ENCODE measurements at regions not wholly inside any gene's neighbourhood (a gene's known extent, or its start where the extent isn't known, plus 50 kb on each side); places are given as distances from the start of the nearest gene placed in this dataset.
"Not testable (repeated sequence)": the region's sequence is repeated elsewhere in the genome, so short reads cannot be mapped to it uniquely, and the experiment has no call there.

GRCh38 chr7:65177041-65177440, 170.6 kb upstream of the ERV3-1 start:
- H3K27ac ChIP-seq (ENCODE audit: low read depth in 1 of 2, low read length in 2 of 2); H4K20me1 ChIP-seq (ENCODE audit: insufficient read depth, low read length); H3K36me3 Mint-ChIP-seq; H3K36me3 ChIP-seq (replicated peaks in 1 of 2; ENCODE audit: control insufficient read depth in 1 of 2, insufficient read depth in 2 of 2, low read length in 2 of 2); H3K27me3 Mint-ChIP-seq (ENCODE audit: low read depth in 3 of 3); H3K79me2 ChIP-seq (ENCODE audit: insufficient read depth, low read length); H2AFZ ChIP-seq (ENCODE audit: insufficient read depth, low read depth, low read length, poor library complexity, severe bottlenecking); intact Hi-C loops (cut with micrococcal nuclease); H3K9me3 Mint-ChIP-seq; DNase-seq; H3K4me2 ChIP-seq (replicated peaks; ENCODE audit: extremely low read depth, low read length, poor library complexity, severe bottlenecking); H3K27me3 ChIP-seq (ENCODE audit: control insufficient read depth in 2 of 2, insufficient read depth in 2 of 2, low read length in 2 of 2); H3K4me1 ChIP-seq (ENCODE audit: control insufficient read depth in 1 of 2, insufficient read depth in 2 of 2, low read length in 2 of 2); H3K4me3 Mint-ChIP-seq; H3K4me3 ChIP-seq (replicated peaks in 1 of 3; ENCODE audit: low read depth in 2 of 3, low read length in 3 of 3); H3K4me1 Mint-ChIP-seq; H3K9me3 ChIP-seq (replicated peaks in 1 of 2; ENCODE audit: control insufficient read depth in 1 of 2, insufficient read depth in 1 of 2, low read length in 2 of 2); H3K27ac Mint-ChIP-seq; H3K9ac ChIP-seq (ENCODE audit: insufficient read depth, low read length, poor library complexity, severe bottlenecking): not testable (repeated sequence)
- WGBS (ENCODE audit: insufficient coverage): no CpG with 5 or more reads among the region's 5 CpGs

GRCh38 chr7:65150105-65150504, 143.6 kb upstream of the ERV3-1 start:
- DNase-seq; H3K4me2 ChIP-seq (replicated peaks; ENCODE audit: extremely low read depth, low read length, poor library complexity, severe bottlenecking); H3K36me3 ChIP-seq (replicated peaks in 1 of 2; ENCODE audit: control insufficient read depth in 1 of 2, insufficient read depth in 2 of 2, low read length in 2 of 2); H3K27ac ChIP-seq (ENCODE audit: low read depth in 1 of 2, low read length in 2 of 2); H3K4me1 Mint-ChIP-seq; H3K9me3 ChIP-seq (replicated peaks in 1 of 2; ENCODE audit: control insufficient read depth in 1 of 2, insufficient read depth in 1 of 2, low read length in 2 of 2); intact Hi-C loops (cut with micrococcal nuclease); H3K27me3 ChIP-seq (ENCODE audit: control insufficient read depth in 2 of 2, insufficient read depth in 2 of 2, low read length in 2 of 2); H3K79me2 ChIP-seq (ENCODE audit: insufficient read depth, low read length); H2AFZ ChIP-seq (ENCODE audit: insufficient read depth, low read depth, low read length, poor library complexity, severe bottlenecking); H3K27ac Mint-ChIP-seq; H3K4me3 Mint-ChIP-seq; H4K20me1 ChIP-seq (ENCODE audit: insufficient read depth, low read length); H3K9me3 Mint-ChIP-seq; H3K27me3 Mint-ChIP-seq (ENCODE audit: low read depth in 3 of 3); H3K4me3 ChIP-seq (replicated peaks in 1 of 3; ENCODE audit: low read depth in 2 of 3, low read length in 3 of 3); H3K9ac ChIP-seq (ENCODE audit: insufficient read depth, low read length, poor library complexity, severe bottlenecking); H3K4me1 ChIP-seq (ENCODE audit: control insufficient read depth in 1 of 2, insufficient read depth in 2 of 2, low read length in 2 of 2); H3K36me3 Mint-ChIP-seq: not testable (repeated sequence)
- no CpG with 5 or more reads among the region's 3 CpGs for WGBS (ENCODE audit: insufficient coverage)

GRCh38 chr7:65146118-65146914, 139.8 kb upstream of the ERV3-1 start:
- H3K9me3 Mint-ChIP-seq; H3K4me1 Mint-ChIP-seq; H4K20me1 ChIP-seq (ENCODE audit: insufficient read depth, low read length); H3K27me3 Mint-ChIP-seq (ENCODE audit: low read depth in 3 of 3); H3K27me3 ChIP-seq (ENCODE audit: control insufficient read depth in 2 of 2, insufficient read depth in 2 of 2, low read length in 2 of 2); H2AFZ ChIP-seq (ENCODE audit: insufficient read depth, low read depth, low read length, poor library complexity, severe bottlenecking); H3K36me3 ChIP-seq (replicated peaks in 1 of 2; ENCODE audit: control insufficient read depth in 1 of 2, insufficient read depth in 2 of 2, low read length in 2 of 2); H3K4me2 ChIP-seq (replicated peaks; ENCODE audit: extremely low read depth, low read length, poor library complexity, severe bottlenecking); H3K4me1 ChIP-seq (ENCODE audit: control insufficient read depth in 1 of 2, insufficient read depth in 2 of 2, low read length in 2 of 2); H3K79me2 ChIP-seq (ENCODE audit: insufficient read depth, low read length); H3K36me3 Mint-ChIP-seq; H3K9me3 ChIP-seq (replicated peaks in 1 of 2; ENCODE audit: control insufficient read depth in 1 of 2, insufficient read depth in 1 of 2, low read length in 2 of 2); H3K9ac ChIP-seq (ENCODE audit: insufficient read depth, low read length, poor library complexity, severe bottlenecking); H3K4me3 Mint-ChIP-seq; intact Hi-C loops (cut with micrococcal nuclease); H3K27ac ChIP-seq (ENCODE audit: low read depth in 1 of 2, low read length in 2 of 2); H3K4me3 ChIP-seq (replicated peaks in 1 of 3; ENCODE audit: low read depth in 2 of 3, low read length in 3 of 3); H3K27ac Mint-ChIP-seq; DNase-seq: not testable (repeated sequence)
- WGBS (ENCODE audit: insufficient coverage): no CpG with 5 or more reads among the region's 2 CpGs

- H3K36me3 ChIP-seq (replicated peaks in 1 of 2; ENCODE audit: control insufficient read depth in 1 of 2, insufficient read depth in 2 of 2, low read length in 2 of 2); intact Hi-C loops (cut with micrococcal nuclease); H3K4me3 Mint-ChIP-seq; H3K27me3 Mint-ChIP-seq (ENCODE audit: low read depth in 3 of 3); H3K4me1 Mint-ChIP-seq; H3K79me2 ChIP-seq (ENCODE audit: insufficient read depth, low read length); H3K4me1 ChIP-seq (ENCODE audit: control insufficient read depth in 1 of 2, insufficient read depth in 2 of 2, low read length in 2 of 2); H2AFZ ChIP-seq (ENCODE audit: insufficient read depth, low read depth, low read length, poor library complexity, severe bottlenecking); H3K9me3 ChIP-seq (replicated peaks in 1 of 2; ENCODE audit: control insufficient read depth in 1 of 2, insufficient read depth in 1 of 2, low read length in 2 of 2); DNase-seq; H3K9ac ChIP-seq (ENCODE audit: insufficient read depth, low read length, poor library complexity, severe bottlenecking); H4K20me1 ChIP-seq (ENCODE audit: insufficient read depth, low read length); H3K4me3 ChIP-seq (replicated peaks in 1 of 3; ENCODE audit: low read depth in 2 of 3, low read length in 3 of 3); H3K4me2 ChIP-seq (replicated peaks; ENCODE audit: extremely low read depth, low read length, poor library complexity, severe bottlenecking); H3K27ac Mint-ChIP-seq; H3K27ac ChIP-seq (ENCODE audit: low read depth in 1 of 2, low read length in 2 of 2); H3K9me3 Mint-ChIP-seq; H3K36me3 Mint-ChIP-seq; H3K27me3 ChIP-seq (ENCODE audit: control insufficient read depth in 2 of 2, insufficient read depth in 2 of 2, low read length in 2 of 2): not testable (repeated sequence)
These were observed 139.2 kb upstream of the ERV3-1 start for GRCh38 chr7:65145710-65146109.
